ENCODE measurements at regions not wholly inside any gene's neighbourhood (a gene's known extent, or its start where the extent isn't known, plus 50 kb on each side); places are given as distances from the start of the nearest gene placed in this dataset.

DNA sequence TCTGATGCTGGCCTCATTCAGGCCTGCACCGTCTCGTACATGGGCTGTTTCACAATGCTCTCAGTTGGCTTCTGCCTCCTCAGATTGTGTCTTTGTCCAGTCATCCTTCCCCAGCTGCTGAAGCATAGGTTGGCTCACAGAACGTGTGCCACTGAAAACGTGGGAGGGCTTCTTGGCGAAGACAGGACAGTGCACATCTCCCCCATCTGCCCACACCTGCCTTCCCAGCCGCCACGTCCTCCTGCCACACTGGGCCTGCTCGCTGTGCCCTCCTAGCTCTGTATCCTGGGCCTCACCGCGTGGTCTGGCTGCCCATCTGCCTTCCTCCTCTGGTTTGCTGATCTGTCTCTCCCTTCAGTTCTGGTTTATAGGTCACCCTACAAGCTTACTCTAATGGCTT lies 230.0 kb upstream of the TOPAZ1 start:
- TF ChIP-seq, protein P1, sequence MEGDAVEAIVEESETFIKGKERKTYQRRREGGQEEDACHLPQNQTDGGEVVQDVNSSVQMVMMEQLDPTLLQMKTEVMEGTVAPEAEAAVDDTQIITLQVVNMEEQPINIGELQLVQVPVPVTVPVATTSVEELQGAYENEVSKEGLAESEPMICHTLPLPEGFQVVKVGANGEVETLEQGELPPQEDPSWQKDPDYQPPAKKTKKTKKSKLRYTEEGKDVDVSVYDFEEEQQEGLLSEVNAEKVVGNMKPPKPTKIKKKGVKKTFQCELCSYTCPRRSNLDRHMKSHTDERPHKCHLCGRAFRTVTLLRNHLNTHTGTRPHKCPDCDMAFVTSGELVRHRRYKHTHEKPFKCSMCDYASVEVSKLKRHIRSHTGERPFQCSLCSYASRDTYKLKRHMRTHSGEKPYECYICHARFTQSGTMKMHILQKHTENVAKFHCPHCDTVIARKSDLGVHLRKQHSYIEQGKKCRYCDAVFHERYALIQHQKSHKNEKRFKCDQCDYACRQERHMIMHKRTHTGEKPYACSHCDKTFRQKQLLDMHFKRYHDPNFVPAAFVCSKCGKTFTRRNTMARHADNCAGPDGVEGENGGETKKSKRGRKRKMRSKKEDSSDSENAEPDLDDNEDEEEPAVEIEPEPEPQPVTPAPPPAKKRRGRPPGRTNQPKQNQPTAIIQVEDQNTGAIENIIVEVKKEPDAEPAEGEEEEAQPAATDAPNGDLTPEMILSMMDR (conservative IDR thresholded peaks at IDR 0.05 in 1 of 2, IDR thresholded peaks at IDR 0.05 in 1 of 2; ENCODE audit: extremely low read depth in 1 of 2, insufficient read depth in 1 of 2, low read depth in 1 of 2, low read length in 2 of 2) = no peak
- TF ChIP-seq EZH2 (IDR thresholded peaks at IDR 0.05; ENCODE audit: borderline replicate concordance, low read length) = no peak

Measured in mammary epithelial cell (primary cell).